NB4 (cell line): ENCODE measurements at regions not wholly inside any gene's neighbourhood (a gene's known extent, or its start where the extent isn't known, plus 50 kb on each side); places are given as distances from the start of the nearest gene placed in this dataset.

ENCODE experiments used
- CTCF ChIP-seq: IDR thresholded peaks from one replicate; pipeline ENCODE4 v1.5.1; 2012; ENCODE audit warnings: low read depth, low read length
- MAX ChIP-seq: IDR thresholded peaks from 2 replicates; pipeline ENCODE4 v1.6.1; 2011; ENCODE audit warnings: low read depth, low read length
- MYC ChIP-seq: IDR thresholded peaks from 2 replicates; pipeline ENCODE4 v1.6.1; 2011; ENCODE audit warnings: low read depth, low read length
- POLR2A ChIP-seq: IDR thresholded peaks from 2 replicates; pipeline ENCODE4 v1.6.1; 2011; ENCODE audit warnings: mild to moderate bottlenecking; ENCODE audit not compliant: insufficient read length; ENCODE audit errors: extremely low read depth

- TF ChIP-seq POLR2A (no peak), MAX (no peak), CTCF (no peak), MYC (no peak)
These were observed 131.7 kb upstream of the SOX9 start for GRCh38 chr17:71989117-71989516.
